NCI-H1436 treated with DMSO at 0.1 percent for 48 hours (cell line): ENCODE measurements at regions not wholly inside any gene's neighbourhood (a gene's known extent, or its start where the extent isn't known, plus 50 kb on each side); places are given as distances from the start of the nearest gene placed in this dataset.

ENCODE experiments used
- DNase-seq: peaks from one replicate; lab custom pipeline; 2025; lab: John Stamatoyannopoulos, UW

DNA sequence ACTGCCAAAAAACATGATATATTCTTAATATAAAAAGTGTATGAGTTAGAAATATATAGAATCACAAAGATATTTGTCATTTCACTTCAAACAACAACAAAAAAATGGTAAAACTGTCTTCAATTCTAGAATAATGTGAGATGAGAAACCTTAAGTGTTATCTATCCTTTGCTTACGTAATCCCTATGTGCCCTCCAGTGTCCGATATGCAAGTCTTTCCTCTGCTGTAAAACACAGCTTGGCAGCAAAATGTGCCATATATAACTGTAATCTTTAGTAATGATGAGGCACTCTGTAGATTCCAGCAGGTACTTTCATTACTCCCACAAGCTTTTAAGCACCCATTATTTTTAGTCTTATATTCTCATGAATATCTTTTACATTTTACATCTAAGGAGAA is 555.1 kb upstream of the FRG1 start:
- DNase-seq, result no peak

DNA sequence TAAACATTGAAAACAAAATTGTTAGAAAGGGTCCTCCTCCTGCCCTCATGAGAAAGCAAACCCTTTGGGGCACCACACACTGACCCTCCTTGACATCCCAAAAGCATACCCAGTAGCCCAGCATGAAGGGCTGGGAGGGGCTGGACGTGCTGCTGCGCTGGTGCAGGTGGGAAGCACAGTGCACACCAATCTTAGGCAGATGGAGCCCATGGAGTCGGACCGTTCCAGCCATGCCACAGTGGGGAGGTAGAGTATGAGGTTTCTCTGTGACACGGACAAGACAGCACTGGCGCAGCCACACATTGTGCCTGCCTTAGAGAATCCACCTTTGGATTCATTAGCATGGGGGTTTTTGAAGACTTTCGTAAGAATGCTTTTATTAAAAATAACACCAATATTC is 544.2 kb upstream of the FRG1 start:
- DNase-seq, result no peak

DNA sequence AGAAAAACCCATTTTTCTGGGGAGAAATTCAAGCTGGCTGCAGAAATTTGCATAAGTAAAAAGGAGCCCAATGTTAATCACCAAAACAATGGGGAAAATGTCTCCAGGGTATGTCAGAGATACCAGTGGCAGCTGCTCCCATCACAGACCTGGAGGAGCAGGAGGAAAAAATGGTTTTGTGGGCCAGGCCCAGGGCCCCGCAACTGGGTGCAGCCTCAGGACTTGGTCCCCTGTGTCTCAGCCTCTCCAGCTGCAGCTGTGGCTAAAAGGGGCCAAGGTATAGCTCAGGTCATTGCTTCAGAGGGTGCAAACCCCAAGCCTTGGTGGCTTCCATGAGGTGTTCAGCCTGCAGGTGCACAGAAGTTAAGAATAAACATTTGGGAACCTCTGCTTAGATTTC is 536.4 kb upstream of the FRG1 start:
- DNase-seq, result no peak

DNA sequence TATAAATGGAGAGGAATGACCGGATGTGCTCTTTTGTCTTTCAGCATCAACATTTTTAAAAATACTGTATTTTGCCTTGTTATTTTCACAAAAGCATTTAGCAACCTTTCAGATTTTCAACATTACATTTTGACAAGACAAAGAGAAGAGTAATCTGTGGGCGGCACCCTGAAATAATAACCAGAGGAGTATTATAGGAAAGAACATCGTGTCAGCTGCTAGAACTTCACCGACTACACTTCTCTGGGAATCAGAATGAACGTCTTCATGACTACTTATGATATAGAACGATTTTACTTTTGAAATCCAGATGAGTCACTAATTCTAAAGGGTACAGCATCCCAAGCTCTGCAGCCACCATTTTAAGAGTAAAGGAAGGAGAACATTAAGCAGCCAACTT is 531.5 kb upstream of the FRG1 start:
- no peak for DNase-seq

DNA sequence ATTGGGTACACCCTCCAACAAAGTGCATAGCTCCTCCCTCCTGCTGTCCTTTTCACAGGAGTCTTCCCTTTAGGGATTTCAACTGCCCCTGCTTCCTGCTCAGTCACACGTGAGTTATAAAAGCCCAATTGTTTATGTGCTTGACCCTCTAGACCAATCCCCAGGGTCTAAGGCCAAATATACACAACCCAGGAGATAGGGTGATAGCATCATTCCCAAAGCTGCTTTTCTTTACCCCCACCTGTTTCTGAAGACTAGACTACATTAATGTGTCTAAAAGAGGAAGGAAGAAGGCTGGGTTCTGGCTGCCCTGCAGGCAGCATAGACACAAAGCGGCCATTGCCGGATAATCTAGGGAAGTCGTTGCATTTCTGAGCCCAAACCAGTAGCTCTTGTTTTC is 526.7 kb upstream of the FRG1 start:
- DNase-seq, result no peak

DNA sequence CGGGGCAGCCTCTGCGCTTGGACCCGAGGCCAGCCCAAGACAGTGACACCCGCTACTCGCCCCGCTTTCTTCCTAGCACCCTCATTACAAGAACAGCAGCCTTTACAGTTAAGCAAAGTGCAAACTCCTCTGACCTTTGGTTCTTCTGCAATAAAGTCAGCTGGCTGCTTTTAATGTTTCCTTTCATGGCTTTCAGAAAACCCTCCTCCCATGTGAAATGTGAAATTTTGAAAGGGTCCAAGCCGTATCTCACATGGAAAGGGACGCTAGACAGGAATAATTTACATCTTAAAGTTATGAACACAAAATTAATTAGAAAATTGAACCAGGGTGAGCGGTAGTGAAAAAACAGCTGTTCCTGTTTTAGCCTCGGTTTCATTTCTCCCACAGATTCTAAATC is 520.1 kb upstream of the FRG1 start:
- no peak for DNase-seq

DNA sequence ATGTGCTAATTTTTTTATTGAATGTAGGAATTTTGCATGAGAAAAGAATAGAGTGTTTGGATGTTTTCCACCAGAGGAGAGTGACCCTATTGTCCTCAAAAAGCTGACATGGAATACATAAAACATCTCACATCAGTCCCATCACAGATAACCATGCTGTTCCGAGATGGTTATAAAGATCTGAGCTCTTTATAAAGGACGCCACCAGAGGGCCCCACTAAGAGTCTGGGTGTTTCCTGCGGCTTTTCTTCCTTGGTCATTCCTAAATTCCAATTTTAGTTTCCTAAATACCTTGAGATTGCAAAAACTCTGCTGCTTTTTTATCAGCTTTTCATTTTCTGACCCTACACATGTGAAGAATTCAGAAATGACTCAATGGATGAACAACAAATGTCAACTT is 504.5 kb upstream of the FRG1 start:
- no peak for DNase-seq

DNA sequence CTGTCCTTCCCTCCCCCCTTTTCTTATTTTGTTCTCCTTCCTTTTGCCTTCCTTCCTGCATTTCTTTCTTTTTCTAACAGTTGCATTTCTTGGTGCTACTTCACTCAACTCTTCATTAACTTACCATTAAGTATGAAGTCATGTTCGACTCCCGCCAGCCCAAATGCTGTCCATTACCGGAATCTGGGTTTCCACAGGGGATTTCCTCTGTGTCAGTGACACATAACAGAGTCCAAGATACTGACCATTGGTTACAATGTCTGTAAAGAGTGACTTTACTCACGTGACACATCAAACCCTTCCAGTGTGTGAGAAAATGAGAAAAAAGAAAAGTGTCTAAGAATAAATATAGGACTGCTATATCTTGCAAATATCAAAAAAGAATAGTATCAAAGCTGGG is 500.0 kb upstream of the FRG1 start:
- no peak for DNase-seq

DNA sequence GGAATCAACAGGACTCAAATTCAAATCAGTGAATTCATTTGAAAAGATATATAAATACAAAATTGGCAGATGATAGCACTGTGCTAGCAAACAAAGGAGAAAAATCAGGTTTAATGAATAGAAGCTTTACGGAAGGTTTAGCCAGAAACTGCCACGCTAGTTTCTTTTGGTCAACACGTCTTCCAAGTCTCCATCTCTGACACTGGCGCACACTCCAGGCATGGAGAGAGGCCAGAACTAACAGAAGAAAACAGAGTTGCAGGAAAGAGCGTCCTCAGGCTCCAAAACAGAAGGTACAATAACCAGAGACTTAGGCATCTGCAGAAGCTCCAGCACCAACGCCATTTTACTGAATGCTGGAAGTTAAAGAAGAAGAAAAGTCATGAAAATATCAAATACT is 497.3 kb upstream of the FRG1 start:
- no peak for DNase-seq

DNA sequence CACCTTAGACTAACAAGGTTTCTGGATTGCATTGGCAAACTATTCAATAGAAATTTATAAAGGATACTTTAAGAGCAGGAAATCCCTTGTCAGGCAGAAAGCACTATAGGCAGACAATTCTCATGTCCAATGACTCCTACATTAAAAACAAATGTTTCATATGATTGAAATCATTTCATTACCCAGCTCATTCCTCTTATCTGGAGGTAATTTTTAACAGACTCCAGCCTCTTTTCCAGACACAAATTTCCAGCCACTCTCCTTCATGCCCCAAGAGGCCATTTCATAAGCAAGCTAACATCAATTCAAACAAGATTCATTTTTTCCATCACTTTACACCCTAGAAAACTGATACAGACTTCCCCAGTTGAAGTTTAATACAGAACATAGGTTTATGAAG is 495.1 kb upstream of the FRG1 start:
- DNase-seq, result no peak

DNA sequence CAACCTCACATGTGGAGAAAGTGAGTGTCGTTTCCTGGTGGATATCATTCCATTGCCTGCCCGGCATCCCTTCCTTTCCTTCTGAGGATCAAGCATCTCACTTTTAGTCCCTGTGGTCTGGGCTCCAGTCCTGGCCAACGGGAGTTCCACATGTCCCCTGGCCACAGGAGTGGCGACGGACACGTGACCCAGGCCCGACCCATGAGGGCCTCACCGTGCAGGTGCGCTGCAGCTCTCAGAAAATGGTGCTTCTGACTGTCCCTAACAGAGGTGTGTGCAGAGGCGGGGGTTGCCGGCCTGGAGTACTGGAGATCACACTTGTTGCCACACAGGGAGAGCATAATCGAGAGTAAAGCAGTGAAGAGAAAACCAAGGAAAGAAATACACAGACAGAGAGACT is 476.9 kb upstream of the FRG1 start:
- DNase-seq, result no peak

DNA sequence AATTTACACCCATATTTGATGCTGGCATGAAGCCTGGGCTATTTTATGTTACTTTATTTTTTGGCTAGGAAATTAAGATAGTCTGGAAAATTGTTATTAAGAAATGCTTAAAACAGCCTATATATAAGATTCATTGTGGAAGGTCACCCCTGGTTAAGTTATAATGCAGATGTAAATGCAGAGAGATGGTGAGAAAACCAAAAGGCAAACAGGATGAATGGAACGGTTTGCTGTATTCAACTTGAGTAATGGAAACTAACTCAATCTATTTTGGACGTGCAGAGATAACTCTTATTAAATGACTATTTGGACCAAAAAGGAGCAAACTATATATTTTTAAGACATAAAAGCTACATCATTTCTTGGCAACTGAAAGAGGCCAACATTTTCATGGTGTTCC is 446.3 kb upstream of the FRG1 start:
- no peak for DNase-seq

DNA sequence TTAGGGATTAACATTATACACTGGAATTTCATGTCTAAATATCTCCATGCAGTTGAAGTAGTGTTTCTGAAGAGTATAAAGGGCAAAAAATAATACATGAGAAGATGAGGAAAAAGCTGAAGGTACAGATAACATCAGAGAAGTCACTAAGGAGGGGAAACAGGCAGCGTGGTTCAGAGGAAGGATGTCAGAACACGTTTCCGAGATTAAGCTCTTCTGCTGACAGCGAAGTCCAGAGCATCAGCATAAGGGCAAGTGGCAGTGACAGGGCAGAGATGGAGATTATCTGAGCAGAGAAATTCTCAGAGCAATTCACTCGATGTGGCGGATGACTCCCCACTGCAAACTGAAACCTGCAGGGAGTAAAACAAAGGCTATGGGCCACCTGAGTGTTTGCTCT is 443.2 kb upstream of the FRG1 start:
- no peak for DNase-seq

DNA sequence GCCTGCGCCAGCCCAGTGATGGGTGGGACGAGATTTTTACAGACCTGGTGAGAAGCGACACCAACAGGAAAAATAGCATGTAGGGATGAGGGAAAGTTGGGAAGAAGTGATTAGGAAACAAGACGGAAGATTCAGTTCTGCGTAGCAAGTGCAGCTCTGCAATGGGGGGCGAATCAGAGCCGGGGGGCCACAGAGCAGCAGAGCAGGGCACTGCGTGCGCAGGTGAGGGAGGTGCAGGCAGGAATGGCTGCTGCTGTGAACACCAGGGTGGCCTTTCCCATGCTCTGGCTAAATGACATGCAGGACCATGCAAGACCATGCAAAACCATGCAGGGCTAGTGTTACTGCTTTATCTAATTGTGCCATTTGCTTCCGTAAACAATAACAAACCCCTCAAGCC is 442.7 kb upstream of the FRG1 start:
- DNase-seq, result no peak

DNA sequence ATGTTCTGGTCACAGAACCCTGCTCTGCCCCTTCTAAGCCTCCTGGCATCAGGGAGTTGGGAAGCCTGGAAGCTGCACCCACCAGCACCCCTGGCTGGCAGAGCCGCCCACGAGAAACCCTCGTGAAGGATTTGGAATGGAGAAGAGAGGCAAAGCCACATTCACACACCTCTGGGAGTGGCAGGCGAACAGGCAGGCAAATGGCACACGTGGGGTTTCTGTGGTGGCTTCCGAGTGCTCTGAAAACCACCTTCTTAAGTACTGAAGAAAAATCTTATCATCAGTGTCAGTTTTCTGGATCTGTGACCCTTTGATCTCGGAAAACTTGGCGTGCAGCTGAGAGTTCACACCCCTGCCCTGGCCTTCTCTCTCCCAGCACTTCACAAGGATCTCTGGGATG is 442.2 kb upstream of the FRG1 start:
- no peak for DNase-seq

DNA sequence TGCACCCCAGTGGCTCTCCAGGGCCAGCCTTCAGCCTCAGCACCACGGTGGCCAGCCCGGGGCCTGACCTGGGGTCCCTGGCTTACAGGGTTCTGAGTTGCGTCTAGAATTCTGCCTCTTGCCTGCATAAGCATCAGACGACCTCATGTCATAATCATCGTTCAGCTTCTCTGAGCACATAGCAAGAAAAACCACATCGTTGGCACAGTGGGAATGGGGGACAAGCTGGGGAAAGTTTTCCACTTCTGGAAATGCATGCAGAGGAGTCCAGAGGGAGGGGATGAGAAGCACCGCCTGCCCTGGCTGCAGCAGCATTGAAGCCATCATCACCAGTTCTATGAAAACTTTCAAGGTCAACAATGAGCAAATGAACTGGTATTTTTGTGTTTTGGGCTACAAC is 441.0 kb upstream of the FRG1 start:
- no peak for DNase-seq

DNA sequence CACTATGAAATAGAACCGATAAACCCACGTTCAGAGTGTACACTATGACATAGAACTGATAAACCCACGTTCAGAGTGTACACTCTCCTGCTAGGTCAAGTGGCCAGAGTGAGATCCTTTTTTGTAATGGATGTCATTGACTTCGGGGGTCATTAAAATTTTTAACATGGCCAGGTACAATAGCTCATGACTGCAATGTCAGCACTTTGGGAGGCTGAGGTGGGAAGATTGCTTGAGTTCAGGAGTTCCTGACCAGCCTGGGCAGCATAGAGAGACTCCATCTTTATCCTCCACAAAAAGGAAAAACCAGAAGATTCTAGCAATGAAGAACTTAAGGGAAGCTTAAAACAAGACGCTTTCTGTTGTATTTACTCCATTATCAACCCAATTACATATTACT is 439.7 kb upstream of the FRG1 start:
- no peak for DNase-seq

DNA sequence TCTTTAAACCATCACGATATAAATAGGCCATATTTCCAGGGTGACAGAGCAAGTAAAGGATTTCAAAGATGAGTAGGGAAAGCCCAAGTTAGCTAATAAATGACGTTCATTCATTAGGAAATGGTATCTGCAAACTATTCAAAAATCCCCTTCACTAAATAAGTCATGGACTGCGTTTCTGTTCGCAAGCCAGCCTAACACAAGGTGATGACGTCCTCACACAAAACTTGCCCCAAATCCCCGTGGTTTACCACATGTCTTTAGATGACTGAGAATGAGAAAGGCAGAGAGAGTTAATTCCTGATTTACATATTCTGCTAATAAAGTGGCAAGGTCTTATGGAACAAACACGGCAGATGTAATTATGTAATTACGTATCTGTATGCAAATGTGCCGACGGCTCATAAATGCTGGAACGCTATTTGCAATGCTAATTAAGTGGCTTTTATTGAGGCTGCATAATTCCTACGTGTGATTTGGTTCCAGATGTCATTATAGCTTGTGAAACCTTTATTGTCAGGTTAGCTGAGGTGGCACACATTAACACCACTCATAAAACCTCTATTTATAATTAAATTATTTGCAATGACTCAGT is 437.7 kb upstream of the FRG1 start:
- no peak for DNase-seq

DNA sequence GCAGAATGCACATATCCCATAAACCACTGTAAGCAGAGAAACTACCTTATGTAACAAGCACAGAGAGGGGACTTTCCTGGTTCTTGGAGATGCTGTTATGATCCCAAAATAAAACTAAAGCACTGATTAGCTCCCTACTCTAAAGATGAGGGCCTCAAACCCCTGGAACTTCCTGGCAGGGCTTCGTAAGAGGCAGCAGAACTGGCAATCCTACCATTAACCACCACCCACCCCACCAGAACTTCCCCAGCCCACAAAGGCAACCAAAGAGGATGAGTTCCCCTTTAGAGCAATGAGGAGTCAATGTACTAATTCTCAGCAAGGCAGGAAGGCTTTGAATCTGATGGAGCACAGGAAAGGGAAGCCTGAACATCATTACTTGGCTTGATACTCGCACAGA is 436.5 kb upstream of the FRG1 start:
- DNase-seq, result no peak

DNA sequence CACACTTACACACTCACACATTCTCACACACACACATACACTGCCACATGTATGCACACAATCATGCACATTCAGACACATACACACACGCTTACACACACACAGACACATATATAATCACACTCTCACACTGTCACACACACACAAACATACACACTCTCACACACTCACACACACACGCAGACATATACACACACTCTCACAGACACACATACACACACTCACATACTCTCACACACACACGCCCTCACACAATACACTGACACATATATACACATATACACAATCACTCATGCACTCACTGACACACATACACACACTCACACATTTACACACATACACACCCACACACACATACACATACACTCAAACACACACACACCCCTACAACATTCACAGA is 435.3 kb upstream of the FRG1 start:
- DNase-seq, result no peak

DNA sequence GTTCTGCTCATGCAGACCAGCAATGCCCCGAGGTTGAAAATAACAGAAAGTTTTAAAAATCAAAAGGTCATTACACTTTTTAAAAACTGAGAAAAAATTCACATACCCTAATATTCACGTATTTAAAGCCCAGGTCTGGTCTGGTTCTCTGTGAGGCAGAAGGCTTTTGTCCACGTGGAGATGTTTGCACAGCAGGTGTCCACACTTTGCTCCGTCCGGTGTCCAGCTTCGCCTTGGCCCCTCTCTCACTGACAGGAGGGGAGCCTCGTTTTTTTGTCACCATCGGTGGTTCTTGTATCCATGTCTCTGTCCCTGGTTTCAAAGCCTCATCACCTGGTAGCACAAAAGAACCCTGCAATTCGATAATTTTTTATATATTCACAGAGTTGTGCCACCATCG is 434.6 kb upstream of the FRG1 start:
- DNase-seq, result no peak

DNA sequence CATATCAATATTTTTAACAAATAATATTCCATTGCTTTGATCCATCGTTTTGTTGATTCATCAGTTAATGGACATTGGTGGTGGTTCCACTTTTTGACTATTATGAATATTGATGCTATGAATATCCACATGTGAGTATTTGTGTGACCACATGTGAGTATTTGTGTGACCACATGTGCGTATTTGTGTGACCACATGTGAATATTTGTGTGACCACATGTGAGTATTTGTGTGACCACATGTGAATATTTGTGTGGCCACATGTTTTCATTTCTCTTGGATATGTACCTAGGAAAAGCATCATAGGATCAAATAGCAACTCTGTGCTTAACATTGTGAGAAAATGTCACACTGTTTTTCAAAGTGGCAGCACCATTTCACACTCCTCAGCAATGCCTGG is 433.6 kb upstream of the FRG1 start:
- DNase-seq, result no peak

DNA sequence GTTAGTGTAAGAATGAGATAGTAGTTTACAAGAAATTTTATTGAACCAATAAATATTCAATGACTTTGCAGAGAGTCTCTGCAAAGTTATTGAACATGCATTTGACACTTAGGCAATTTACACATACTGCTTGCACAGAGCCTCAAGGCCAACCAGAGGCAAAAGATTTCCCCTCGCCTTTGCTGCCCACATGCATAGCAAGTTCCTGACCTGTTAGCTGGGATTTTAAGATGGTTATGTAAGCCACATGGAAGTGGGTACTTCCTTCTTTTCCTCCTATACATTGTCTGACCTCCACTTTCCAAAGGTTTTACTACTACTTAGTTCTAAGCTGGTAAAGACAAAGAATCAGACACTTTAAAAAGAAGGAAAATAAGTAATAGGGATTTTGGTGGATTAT is 430.1 kb upstream of the FRG1 start:
- DNase-seq, result no peak

DNA sequence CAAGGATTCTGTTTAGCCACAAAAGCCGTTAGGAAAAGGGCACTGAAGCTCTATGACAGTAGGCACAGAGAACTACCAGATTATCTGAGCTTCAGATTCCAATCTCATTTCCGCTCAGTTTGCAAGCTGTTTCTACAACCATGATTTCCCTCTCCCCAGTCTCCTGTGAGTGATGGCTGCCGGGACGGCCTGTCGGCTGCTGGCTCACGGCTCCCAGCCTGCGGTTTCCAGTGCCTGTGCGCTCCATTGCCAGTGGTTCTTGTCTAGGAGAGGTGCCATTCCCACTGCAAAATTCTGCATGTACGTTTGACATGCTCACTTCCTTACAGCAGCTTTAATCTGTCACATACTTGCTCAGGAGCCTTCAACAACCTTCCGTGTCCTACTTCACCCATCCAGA is 429.1 kb upstream of the FRG1 start:
- no peak for DNase-seq

DNA sequence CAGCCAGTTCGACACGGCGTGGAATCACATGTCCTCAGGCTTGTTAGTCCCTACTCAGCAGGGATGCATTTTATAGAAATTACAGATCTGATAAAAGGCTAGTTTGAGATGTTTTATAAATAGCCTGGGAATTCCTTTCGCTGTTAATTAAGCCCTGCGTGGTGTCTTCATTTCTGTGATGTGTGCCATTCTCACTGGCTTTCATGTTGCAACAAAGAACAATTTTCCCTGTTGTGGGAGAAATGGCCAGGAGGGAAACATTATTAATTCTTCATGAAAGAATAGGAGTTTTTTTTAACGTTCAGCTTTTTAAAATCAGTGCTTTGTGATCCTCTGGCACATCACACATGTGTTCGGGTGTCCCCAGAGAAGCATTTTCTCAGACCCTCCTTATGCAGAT is 427.3 kb upstream of the FRG1 start:
- DNase-seq, result no peak
